BE2C (cell line): ENCODE measurements at regions not wholly inside any gene's neighbourhood (a gene's known extent, or its start where the extent isn't known, plus 50 kb on each side); places are given as distances from the start of the nearest gene placed in this dataset.

ENCODE experiments used
- DNase-seq: peaks from one replicate; pipeline ENCODE4 v3.0.0-alpha.2; 2020
- H3K27me3 ChIP-seq: fragments of 250-450 bp; sonication (Bioruptor Pico); 2 replicates; pipeline ENCODE4 v1.5.1; 2020; ENCODE audit warnings: mild to moderate bottlenecking
- H3K36me3 ChIP-seq: fragments of 250-450 bp; sonication (Bioruptor Pico); 2 replicates; pipeline ENCODE4 v1.5.1; 2020; ENCODE audit warnings: mild to moderate bottlenecking
- H3K4me1 ChIP-seq: fragments of 250-450 bp; sonication (Bioruptor Pico); 2 replicates; pipeline ENCODE4 v1.5.1; 2020
- H3K4me3 ChIP-seq: 2 replicates; pipeline ENCODE4 v1.5.1; 2011; ENCODE audit warnings: low read depth, low read length
- H3K9me3 ChIP-seq: fragments of 250-450 bp; sonication (Bioruptor Pico); 2 replicates; pipeline ENCODE4 v1.5.1; 2020
- TF ChIP-seq, protein P1 (sequence below): IDR thresholded peaks from 2 replicates; pipeline ENCODE4 v1.5.1; 2012; ENCODE audit warnings: mild to moderate bottlenecking, low read depth, low read length

DNA sequence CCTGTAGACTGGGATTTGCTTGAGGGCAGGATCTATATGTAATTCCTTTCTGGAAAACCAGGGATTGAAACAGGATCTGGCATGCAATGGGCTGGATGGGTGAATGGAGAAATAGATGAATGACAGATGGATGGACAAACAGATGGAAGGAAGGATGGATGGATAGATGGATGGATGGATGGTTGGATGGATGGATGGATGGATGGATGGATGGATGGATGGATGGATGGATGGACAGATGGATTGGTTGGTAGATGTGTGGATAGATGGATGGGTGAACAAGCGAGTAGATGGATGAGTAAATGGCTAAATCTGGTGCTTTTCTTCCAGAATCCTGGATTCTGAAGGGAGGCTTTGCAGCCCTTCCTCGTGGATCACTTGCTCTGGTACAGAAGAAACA is 162.5 kb upstream of the SMIM23 start:
- no peak overlapping the region for H3K4me3 ChIP-seq

DNA sequence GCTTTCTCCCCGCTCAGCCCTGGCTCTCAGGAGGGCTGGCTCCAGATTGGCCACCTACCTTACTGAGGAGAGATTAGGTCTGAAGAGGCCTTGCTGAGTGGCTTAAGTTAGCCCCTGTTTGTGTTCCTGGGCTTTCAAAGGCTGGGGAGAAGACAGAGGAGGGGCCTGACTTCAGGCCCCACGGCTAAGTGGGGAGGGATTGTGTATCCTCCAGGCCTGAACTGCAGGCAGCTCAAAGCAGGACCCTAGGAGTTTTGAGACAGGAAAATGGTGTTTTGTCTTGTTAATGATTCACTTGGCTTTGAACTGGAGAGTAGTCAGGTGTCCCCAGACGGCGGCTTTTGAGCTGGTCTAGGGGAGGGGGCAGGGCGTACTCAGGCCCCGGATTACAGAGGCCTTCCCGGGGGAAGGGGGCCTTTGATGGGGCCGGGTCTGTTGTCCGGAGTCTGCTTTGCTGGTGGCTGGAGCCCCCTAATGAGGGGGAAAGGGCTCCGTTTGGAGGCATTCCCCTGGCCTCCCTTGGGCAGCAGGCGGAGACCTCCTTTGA is 162.0 kb upstream of the SMIM23 start:
- no peaks in the 10 kb centered on the region for H3K4me1 ChIP-seq
- peaks cover 3% of the 10 kb centered on the region; the same call in 1 of the 2 replicates for H3K27me3 ChIP-seq
- no peaks in the 10 kb centered on the region for H3K9me3 ChIP-seq
- H3K36me3 ChIP-seq, result no peaks in the 10 kb centered on the region
- DNase-seq, result no peak
- TF ChIP-seq, protein P1, sequence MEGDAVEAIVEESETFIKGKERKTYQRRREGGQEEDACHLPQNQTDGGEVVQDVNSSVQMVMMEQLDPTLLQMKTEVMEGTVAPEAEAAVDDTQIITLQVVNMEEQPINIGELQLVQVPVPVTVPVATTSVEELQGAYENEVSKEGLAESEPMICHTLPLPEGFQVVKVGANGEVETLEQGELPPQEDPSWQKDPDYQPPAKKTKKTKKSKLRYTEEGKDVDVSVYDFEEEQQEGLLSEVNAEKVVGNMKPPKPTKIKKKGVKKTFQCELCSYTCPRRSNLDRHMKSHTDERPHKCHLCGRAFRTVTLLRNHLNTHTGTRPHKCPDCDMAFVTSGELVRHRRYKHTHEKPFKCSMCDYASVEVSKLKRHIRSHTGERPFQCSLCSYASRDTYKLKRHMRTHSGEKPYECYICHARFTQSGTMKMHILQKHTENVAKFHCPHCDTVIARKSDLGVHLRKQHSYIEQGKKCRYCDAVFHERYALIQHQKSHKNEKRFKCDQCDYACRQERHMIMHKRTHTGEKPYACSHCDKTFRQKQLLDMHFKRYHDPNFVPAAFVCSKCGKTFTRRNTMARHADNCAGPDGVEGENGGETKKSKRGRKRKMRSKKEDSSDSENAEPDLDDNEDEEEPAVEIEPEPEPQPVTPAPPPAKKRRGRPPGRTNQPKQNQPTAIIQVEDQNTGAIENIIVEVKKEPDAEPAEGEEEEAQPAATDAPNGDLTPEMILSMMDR, result no peak
- H3K4me3 ChIP-seq, result no peak overlapping the region

More for the DNA sequence above, 162.5 kb upstream of the SMIM23 start:
- Histone ChIP-seq H3K36me3 (no peaks in the 10 kb centered on the region), H3K27me3 (no peaks in the 10 kb centered on the region), H3K4me1 (no peaks in the 10 kb centered on the region), H3K9me3 (no peaks in the 10 kb centered on the region)
- no peak for DNase-seq
- TF ChIP-seq, protein P1, result no peak

DNA sequence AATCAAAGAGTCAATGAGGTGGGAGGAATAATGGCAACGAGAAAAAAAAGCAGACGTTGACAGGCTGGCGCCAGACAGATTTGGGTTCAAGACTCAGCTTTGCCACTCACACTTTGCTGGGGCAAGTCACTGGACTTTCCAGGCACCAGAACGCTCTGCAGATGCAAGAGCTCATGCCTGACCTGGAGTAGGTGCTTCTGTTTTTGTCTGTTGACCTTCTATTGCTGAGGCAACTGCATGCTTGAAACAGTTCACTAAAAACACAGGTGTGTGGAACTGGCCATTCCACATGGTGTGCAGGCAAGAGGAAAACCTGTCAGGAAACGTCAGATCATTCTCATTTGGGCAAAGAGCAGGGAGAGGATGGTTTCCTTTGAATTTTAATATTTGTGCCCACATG is 161.2 kb upstream of the SMIM23 start:
- no peaks in the 10 kb centered on the region for H3K4me1 ChIP-seq
- no peak overlapping the region for H3K4me3 ChIP-seq
- no peaks in the 10 kb centered on the region for H3K9me3 ChIP-seq
- TF ChIP-seq, protein P1, result no peak
- no peak for DNase-seq
- peaks cover 8% of the 10 kb centered on the region for H3K27me3 ChIP-seq
- H3K36me3 ChIP-seq, result no peaks in the 10 kb centered on the region

DNA sequence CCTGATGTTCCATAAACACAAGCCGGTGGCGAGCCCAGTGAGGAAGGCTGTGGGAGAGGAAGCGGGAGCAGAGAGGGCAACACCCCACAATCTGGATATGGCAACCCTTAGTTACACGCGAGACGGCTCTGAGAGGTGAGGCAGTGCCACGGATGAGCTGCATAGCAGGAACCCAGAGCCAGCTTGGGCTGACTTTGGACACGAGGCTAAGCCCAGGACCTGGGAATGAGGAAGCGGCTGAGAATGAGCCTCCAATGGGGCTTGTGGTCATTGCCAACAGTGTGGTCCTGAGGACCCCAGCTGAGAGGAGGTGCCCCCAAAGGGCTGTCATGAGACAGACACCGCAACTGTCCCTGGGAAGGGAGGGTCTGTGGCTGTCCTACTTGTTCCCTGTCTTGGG is 160.0 kb upstream of the SMIM23 start:
- DNase-seq, result no peak
- TF ChIP-seq, protein P1, result no peak
- H3K9me3 ChIP-seq, result no peaks in the 10 kb centered on the region
- H3K4me3 ChIP-seq, result no peak overlapping the region
- H3K27me3 ChIP-seq, result peaks cover 13% of the 10 kb centered on the region
- H3K4me1 ChIP-seq, result no peaks in the 10 kb centered on the region
- H3K36me3 ChIP-seq, result no peaks in the 10 kb centered on the region

DNA sequence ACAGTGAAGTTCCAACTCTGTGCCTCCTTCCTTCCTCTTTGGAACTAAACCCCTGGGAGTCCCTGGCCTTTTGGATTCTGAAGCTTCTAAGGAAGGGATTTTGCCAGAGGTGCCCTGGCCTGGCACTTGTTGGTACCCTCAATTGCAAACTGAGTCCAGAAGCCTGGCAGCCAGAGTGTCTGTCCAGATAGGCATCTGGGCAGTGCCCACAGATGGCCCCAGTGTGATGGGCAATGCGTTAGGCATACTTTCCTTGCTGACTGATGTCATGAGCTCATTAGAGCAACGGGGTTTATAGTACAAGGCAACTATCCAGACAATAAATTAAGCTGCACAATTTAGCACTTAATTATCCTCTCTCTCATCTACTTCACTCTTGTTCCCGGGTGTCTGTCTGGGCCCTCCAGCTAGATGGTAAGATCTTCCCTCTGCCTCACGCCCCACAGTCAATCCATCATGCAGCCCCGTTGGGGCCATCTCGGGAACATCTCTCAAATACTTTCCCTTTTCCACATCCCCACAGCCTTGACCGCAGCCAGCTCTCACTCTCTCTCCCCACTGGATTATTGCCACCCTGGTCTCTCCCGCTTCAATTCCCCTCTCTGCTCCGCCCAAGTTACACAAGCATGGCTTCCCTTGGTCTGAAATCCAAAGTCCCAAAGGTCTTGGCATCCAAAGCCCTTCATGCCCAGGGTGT is 157.5 kb upstream of the SMIM23 start:
- DNase-seq, result no peak
- no peaks in the 10 kb centered on the region for H3K9me3 ChIP-seq
- H3K27me3 ChIP-seq, result peaks cover 13% of the 10 kb centered on the region
- H3K36me3 ChIP-seq, result no peaks in the 10 kb centered on the region
- H3K4me3 ChIP-seq, result no peak overlapping the region
- no peaks in the 10 kb centered on the region for H3K4me1 ChIP-seq
- TF ChIP-seq, protein P1, result no peak

DNA sequence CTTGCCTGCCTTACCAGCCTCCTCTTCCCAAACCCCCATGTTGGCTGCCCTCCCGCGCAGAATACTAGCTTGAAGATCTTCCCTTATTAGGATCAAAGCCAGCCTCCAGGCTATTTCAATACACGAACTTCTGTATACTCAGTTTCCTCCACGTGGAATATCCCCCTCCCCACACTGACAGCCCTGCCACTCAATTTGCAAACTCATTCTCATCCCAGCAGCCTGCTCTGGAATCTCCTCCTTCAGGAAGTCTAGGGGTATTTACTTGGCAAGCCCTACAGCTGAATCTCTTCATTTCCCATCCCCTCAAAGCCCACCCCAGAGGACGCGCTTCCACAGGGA is 157.0 kb upstream of the SMIM23 start:
- Histone ChIP-seq H3K4me3 (no peak overlapping the region), H3K27me3 (peaks cover 13% of the 10 kb centered on the region), H3K4me1 (no peaks in the 10 kb centered on the region), H3K9me3 (no peaks in the 10 kb centered on the region), H3K36me3 (no peaks in the 10 kb centered on the region)
- no peak for DNase-seq
- TF ChIP-seq, protein P1, result no peak
